SU-DHL-6 (cell line): ENCODE measurements at regions not wholly inside any gene's neighbourhood (a gene's known extent, or its start where the extent isn't known, plus 50 kb on each side); places are given as distances from the start of the nearest gene placed in this dataset.

Source experiments
- EZH2phosphoT487 ChIP-seq: fragments of 200-600 bp; sonication (generic), shearing (Covaris generic); conservative IDR thresholded peaks from 2 replicates; pipeline ENCODE4 v1.6.1; 2018; ENCODE audit warnings: mild to moderate bottlenecking, antibody characterized with exemption, low read length, moderate library complexity, mixed read lengths
- TF ChIP-seq, protein P1 (sequence below): fragments of 200-600 bp; sonication (generic); IDR thresholded peaks from one replicate; pipeline ENCODE4 v1.5.1; 2017; ENCODE audit warnings: antibody characterized with exemption, mild to moderate bottlenecking, low read length, moderate library complexity; ENCODE audit not compliant: insufficient read depth, poor library complexity, severe bottlenecking

DNA sequence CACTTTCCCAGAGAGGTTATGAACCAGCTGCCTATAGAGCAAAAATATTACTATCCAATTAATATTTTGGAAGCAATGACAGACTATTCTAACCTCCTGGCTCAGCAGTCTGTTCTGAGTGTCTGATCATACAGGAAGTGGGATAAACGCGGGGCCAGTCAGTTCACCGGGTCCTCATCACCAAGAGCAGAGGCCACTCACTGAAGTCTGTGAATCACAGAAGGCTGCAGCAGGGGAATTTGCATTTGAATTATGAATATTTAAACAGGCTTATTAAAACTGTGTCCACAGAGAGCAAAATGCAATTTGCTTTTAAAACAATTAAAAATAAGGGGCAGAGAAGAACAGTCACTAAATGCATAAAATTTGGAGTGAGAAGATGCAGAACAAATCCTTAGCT is 305.2 kb downstream of the MCTP2 start:
- TF ChIP-seq, protein P1, sequence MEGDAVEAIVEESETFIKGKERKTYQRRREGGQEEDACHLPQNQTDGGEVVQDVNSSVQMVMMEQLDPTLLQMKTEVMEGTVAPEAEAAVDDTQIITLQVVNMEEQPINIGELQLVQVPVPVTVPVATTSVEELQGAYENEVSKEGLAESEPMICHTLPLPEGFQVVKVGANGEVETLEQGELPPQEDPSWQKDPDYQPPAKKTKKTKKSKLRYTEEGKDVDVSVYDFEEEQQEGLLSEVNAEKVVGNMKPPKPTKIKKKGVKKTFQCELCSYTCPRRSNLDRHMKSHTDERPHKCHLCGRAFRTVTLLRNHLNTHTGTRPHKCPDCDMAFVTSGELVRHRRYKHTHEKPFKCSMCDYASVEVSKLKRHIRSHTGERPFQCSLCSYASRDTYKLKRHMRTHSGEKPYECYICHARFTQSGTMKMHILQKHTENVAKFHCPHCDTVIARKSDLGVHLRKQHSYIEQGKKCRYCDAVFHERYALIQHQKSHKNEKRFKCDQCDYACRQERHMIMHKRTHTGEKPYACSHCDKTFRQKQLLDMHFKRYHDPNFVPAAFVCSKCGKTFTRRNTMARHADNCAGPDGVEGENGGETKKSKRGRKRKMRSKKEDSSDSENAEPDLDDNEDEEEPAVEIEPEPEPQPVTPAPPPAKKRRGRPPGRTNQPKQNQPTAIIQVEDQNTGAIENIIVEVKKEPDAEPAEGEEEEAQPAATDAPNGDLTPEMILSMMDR, result no peak
- TF ChIP-seq EZH2phosphoT487, result no peak
